HEK293T (cell line): ENCODE measurements at regions not wholly inside any gene's neighbourhood (a gene's known extent, or its start where the extent isn't known, plus 50 kb on each side); places are given as distances from the start of the nearest gene placed in this dataset.
A peak's percentile ranks its signal among the peaks of the same experiment; 100 is the strongest.

Experiments used
- CTCF ChIA-PET: fragments of 350-600 bp; formaldehyde crosslinking; extraction: SDS; loops from one replicate; lab custom pipeline; 2021; ENCODE audit warnings: antibody characterized with exemption, inconsistent platforms; lab: Yijun Ruan, JAX
- POLR2A ChIA-PET: fragments of 350-600 bp; formaldehyde crosslinking; extraction: SDS; loops from one replicate; lab custom pipeline; 2020; ENCODE audit warnings: antibody characterized with exemption, inconsistent platforms; lab: Yijun Ruan, JAX
- DNase-seq: peaks from one replicate; pipeline ENCODE4 v3.0.0; 2012; ENCODE audit warnings: mixed read lengths; ENCODE audit errors: extremely low spot score
- ARNT ChIP-seq: fragments of 450-650 bp; IDR thresholded peaks from 2 replicates; pipeline ENCODE4 v1.6.1; 2017; ENCODE audit warnings: mild to moderate bottlenecking
- BHLHE40 ChIP-seq: fragments of 450-650 bp; IDR thresholded peaks from 2 replicates; pipeline ENCODE4 v1.6.1; 2016; ENCODE audit warnings: mild to moderate bottlenecking, moderate library complexity, borderline replicate concordance
- CTBP1 ChIP-seq: fragments of 450-650 bp; IDR thresholded peaks from 2 replicates; pipeline ENCODE4 v1.6.1; 2016; ENCODE audit warnings: borderline replicate concordance
- ELF4 ChIP-seq: fragments of 450-650 bp; IDR thresholded peaks from 2 replicates; pipeline ENCODE4 v1.6.1; 2017; ENCODE audit warnings: antibody characterized with exemption
- FOXA1 ChIP-seq: fragments of 450-650 bp; IDR thresholded peaks from 2 replicates; pipeline ENCODE4 v1.6.1; 2016; ENCODE audit warnings: mild to moderate bottlenecking
- FOXK2 ChIP-seq: fragments of 450-650 bp; IDR thresholded peaks from 2 replicates; pipeline ENCODE4 v1.6.1; 2016; ENCODE audit warnings: mild to moderate bottlenecking
- FOXM1 ChIP-seq: fragments of 450-650 bp; IDR thresholded peaks from 2 replicates; pipeline ENCODE4 v1.6.1; 2017; ENCODE audit warnings: mild to moderate bottlenecking, borderline replicate concordance
- HDGF ChIP-seq: fragments of 450-650 bp; IDR thresholded peaks from 2 replicates; pipeline ENCODE4 v1.6.1; 2017; ENCODE audit warnings: antibody characterized with exemption, borderline replicate concordance
- L3MBTL2 ChIP-seq: fragments of 450-650 bp; conservative IDR thresholded peaks from 2 replicates; pipeline ENCODE4 v1.6.1; 2016; ENCODE audit warnings: mild to moderate bottlenecking
- LEF1 ChIP-seq: fragments of 450-650 bp; IDR thresholded peaks from 2 replicates; pipeline ENCODE4 v1.6.1; 2017; ENCODE audit warnings: mild to moderate bottlenecking, borderline replicate concordance
- NFRKB ChIP-seq: fragments of 450-650 bp; IDR thresholded peaks from 2 replicates; pipeline ENCODE4 v1.6.1; 2016; ENCODE audit warnings: mild to moderate bottlenecking, moderate library complexity
- PKNOX1 ChIP-seq: fragments of 450-650 bp; IDR thresholded peaks from 2 replicates; pipeline ENCODE4 v1.6.1; 2016
- SP1 ChIP-seq: fragments of 450-650 bp; IDR thresholded peaks from 2 replicates; pipeline ENCODE4 v1.6.1; 2017
- SUZ12 ChIP-seq: fragments of 450-650 bp; IDR thresholded peaks from 2 replicates; pipeline ENCODE4 v1.6.1; 2016; ENCODE audit warnings: mild to moderate bottlenecking
- TARDBP ChIP-seq: fragments of 450-650 bp; IDR thresholded peaks from 2 replicates; pipeline ENCODE4 v1.6.1; 2016
- ZNF384 ChIP-seq: fragments of 450-650 bp; IDR thresholded peaks from 2 replicates; pipeline ENCODE4 v1.6.1; 2016

GRCh38 chr15:70357453-70357852 lies 259.7 kb upstream of the TLE3 start:
- POLR2A ChIA-PET: no interaction called here
- DNase-seq: no peak
- TF ChIP-seq NFRKB (no peak), HDGF (no peak), ELF4 (no peak), ZNF384 (no peak), LEF1 (no peak), TARDBP (no peak), SP1 (no peak), FOXM1 (no peak), FOXK2 (no peak), PKNOX1 (no peak)
- CTCF ChIA-PET: no interaction called here

- TF ChIP-seq CTBP1 (no peak), BHLHE40 (no peak), ELF4 (no peak), L3MBTL2 (no peak), ARNT (no peak), SUZ12 (no peak), HDGF (no peak), FOXM1 (no peak), SP1 (no peak), FOXK2 (no peak), LEF1 (no peak), PKNOX1 (no peak), NFRKB (no peak), FOXA1 (no peak), ZNF384 (no peak), TARDBP (no peak)
- ChIA-PET CTCF (no interaction called here), POLR2A (no interaction called here)
- DNase-seq: no peak
Measured at GRCh38 chr15:70356919-70357318, 259.2 kb upstream of the TLE3 start.

- no peak for DNase-seq
- POLR2A ChIA-PET: no interaction called here
- TF ChIP-seq HDGF: no peak
- TF ChIP-seq ZNF384: no peak
- TF ChIP-seq FOXM1: no peak
- TF ChIP-seq NFRKB: no peak
- no peak for TF ChIP-seq CTBP1
- TF ChIP-seq SUZ12: no peak
- TF ChIP-seq ARNT: no peak
- no peak for TF ChIP-seq BHLHE40
- no peak for TF ChIP-seq SP1
- no peak for TF ChIP-seq ELF4
- no peak for TF ChIP-seq FOXA1
- no peak for TF ChIP-seq TARDBP
- no peak for TF ChIP-seq FOXK2
- TF ChIP-seq LEF1: no peak
- no peak for TF ChIP-seq PKNOX1
- CTCF ChIA-PET: no interaction called here
Measured at GRCh38 chr15:70356062-70356860, 258.5 kb upstream of the TLE3 start.

GRCh38 chr15:70355275-70355795 lies 257.6 kb upstream of the TLE3 start:
- DNase-seq: peak; percentile 40
- CTCF ChIA-PET: no interaction called here
- POLR2A ChIA-PET: no interaction called here
- TF ChIP-seq HDGF: no peak
- no peak for TF ChIP-seq NFRKB
- no peak for TF ChIP-seq FOXA1
- no peak for TF ChIP-seq FOXK2
- TF ChIP-seq BHLHE40: no peak
- TF ChIP-seq CTBP1: no peak
- TF ChIP-seq ZNF384: no peak
- TF ChIP-seq ELF4: no peak
- no peak for TF ChIP-seq L3MBTL2

- ChIA-PET POLR2A (no interaction called here), CTCF (no interaction called here)
- no peak for DNase-seq
- TF ChIP-seq ARNT: no peak
- TF ChIP-seq CTBP1: no peak
- no peak for TF ChIP-seq L3MBTL2
- no peak for TF ChIP-seq FOXA1
- TF ChIP-seq FOXM1: no peak
- no peak for TF ChIP-seq BHLHE40
- TF ChIP-seq NFRKB: no peak
- no peak for TF ChIP-seq SP1
- no peak for TF ChIP-seq LEF1
- no peak for TF ChIP-seq SUZ12
- no peak for TF ChIP-seq HDGF
- no peak for TF ChIP-seq FOXK2
- no peak for TF ChIP-seq ZNF384
- TF ChIP-seq ELF4: no peak
- no peak for TF ChIP-seq TARDBP
- TF ChIP-seq PKNOX1: no peak
Measured at GRCh38 chr15:70354346-70354905, 256.7 kb upstream of the TLE3 start.
